Psoas muscle (tissue), 7 donors: ENCODE measurements at regions not wholly inside any gene's neighbourhood (a gene's known extent, or its start where the extent isn't known, plus 50 kb on each side); places are given as distances from the start of the nearest gene placed in this dataset.

Experiments
- ATAC-seq, 4 donors: fragments of 200-7000 bp; cut with Tn5 transposase; one replicate each; pipeline ENCODE4 v1.9.1; 2020; ENCODE audit warnings: moderate library complexity in 3 of 4, mild to moderate bottlenecking in 2 of 4
- DNase-seq, 2 donors: peaks; one replicate each; pipeline ENCODE4 v3.0.0-alpha.2; 2020
- H3K27ac ChIP-seq: fragments of 200-600 bp; one replicate; pipeline ENCODE4 v1.8.0; 2022
- H3K27me3 ChIP-seq, 3 donors: fragments of 200-600 bp in 1 of 3; one replicate each; pipeline versions ENCODE4 v1.6.1 to v1.8.0; 2013 to 2022; ENCODE audit warnings: low read length in 2 of 3, mild to moderate bottlenecking in 2 of 3, moderate library complexity in 1 of 3; ENCODE audit not compliant: insufficient read depth in 3 of 3
- H3K36me3 ChIP-seq, 2 donors: fragments of 200-600 bp in 1 of 2; one replicate each; pipeline versions ENCODE4 v1.6.1 to v1.8.0; 2013 to 2022; ENCODE audit warnings: low read depth in 1 of 2, mild to moderate bottlenecking in 1 of 2, moderate library complexity in 1 of 2; ENCODE audit not compliant: insufficient read depth in 1 of 2
- H3K4me1 ChIP-seq: fragments of 200-600 bp; one replicate; pipeline ENCODE4 v1.8.0; 2022
- H3K4me3 ChIP-seq: fragments of 200-600 bp; one replicate; pipeline ENCODE4 v1.8.0; 2022; ENCODE audit warnings: mild to moderate bottlenecking
- H3K9me3 ChIP-seq: fragments of 200-600 bp; one replicate; pipeline ENCODE4 v1.8.0; 2022
- WGBS, 3 donors: extraction: QIAGEN DNeasy Blood & Tissue Kit; methylation state at CpG; one replicate each; pipeline versions ENCODE4 v1.1.6 to v1.1.7; 2013; 5-methylcytosine and 5-hydroxymethylcytosine counted together
- intact Hi-C, 2 donors: fragments of 100-400 bp; cut with DNase I; formaldehyde crosslinking; loops; one replicate each; pipeline versions ENCODE4 v1.11.0 to v1.14.2; 2022
- TF ChIP-seq, protein P1 (sequence below): fragments of 200-600 bp; IDR thresholded peaks from one replicate; pipeline ENCODE4 v1.8.0; 2022; ENCODE audit warnings: antibody characterized with exemption
- donor health status: healthy with polysubstance abuse.
- donor health status: DM: no; HTN: no; CAD: no; lungs with moderate emphysema.
- donor health status: Bipolar disorder and iron deficiency.
- donor health status: healthy.
- donor health status: DM: yes; HTN: yes; CAD: no.
- donor health status: DM: no; HTN: no; CAD: no.
- donor health status: DM: yes; HTN: yes; CAD: no.

GRCh38 chr2:16060125-16060935 is 120.0 kb downstream of the MYCN start:
- TF ChIP-seq, protein P1, sequence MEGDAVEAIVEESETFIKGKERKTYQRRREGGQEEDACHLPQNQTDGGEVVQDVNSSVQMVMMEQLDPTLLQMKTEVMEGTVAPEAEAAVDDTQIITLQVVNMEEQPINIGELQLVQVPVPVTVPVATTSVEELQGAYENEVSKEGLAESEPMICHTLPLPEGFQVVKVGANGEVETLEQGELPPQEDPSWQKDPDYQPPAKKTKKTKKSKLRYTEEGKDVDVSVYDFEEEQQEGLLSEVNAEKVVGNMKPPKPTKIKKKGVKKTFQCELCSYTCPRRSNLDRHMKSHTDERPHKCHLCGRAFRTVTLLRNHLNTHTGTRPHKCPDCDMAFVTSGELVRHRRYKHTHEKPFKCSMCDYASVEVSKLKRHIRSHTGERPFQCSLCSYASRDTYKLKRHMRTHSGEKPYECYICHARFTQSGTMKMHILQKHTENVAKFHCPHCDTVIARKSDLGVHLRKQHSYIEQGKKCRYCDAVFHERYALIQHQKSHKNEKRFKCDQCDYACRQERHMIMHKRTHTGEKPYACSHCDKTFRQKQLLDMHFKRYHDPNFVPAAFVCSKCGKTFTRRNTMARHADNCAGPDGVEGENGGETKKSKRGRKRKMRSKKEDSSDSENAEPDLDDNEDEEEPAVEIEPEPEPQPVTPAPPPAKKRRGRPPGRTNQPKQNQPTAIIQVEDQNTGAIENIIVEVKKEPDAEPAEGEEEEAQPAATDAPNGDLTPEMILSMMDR, result no peak
- H3K27ac ChIP-seq, result no peak overlapping the region
- no peak for ATAC-seq
- no peak overlapping the region for H3K4me3 ChIP-seq
- no peak for DNase-seq
- no peaks in the 10 kb centered on the region for H3K36me3 ChIP-seq
- no peaks in the 10 kb centered on the region for H3K4me1 ChIP-seq
- intact Hi-C loops, result no loop called here
- H3K27me3 ChIP-seq, result peaks cover 0 to 2% (median 0%) of the 10 kb centered on the region in 3 donors
- H3K9me3 ChIP-seq, result no peaks in the 10 kb centered on the region
- WGBS, 3 donors, result 85 to 90% (median 90%) methylated on average over 3 of the region's 3 CpGs

GRCh38 chr2:16059393-16060016 is 119.2 kb downstream of the MYCN start:
- no peaks in the 10 kb centered on the region for H3K36me3 ChIP-seq
- H3K9me3 ChIP-seq, result no peaks in the 10 kb centered on the region
- 97 to 98% (median 98%) methylated on average over 4 of the region's 4 CpGs for WGBS, 3 donors
- ATAC-seq (no peak), DNase-seq (no peak)
- TF ChIP-seq, protein P1, result no peak
- no peak overlapping the region for H3K4me3 ChIP-seq
- intact Hi-C loops, result no loop called here
- no peak overlapping the region for H3K27ac ChIP-seq
- peaks cover 0 to 2% (median 0%) of the 10 kb centered on the region in 3 donors for H3K27me3 ChIP-seq
- no peaks in the 10 kb centered on the region for H3K4me1 ChIP-seq

DNA sequence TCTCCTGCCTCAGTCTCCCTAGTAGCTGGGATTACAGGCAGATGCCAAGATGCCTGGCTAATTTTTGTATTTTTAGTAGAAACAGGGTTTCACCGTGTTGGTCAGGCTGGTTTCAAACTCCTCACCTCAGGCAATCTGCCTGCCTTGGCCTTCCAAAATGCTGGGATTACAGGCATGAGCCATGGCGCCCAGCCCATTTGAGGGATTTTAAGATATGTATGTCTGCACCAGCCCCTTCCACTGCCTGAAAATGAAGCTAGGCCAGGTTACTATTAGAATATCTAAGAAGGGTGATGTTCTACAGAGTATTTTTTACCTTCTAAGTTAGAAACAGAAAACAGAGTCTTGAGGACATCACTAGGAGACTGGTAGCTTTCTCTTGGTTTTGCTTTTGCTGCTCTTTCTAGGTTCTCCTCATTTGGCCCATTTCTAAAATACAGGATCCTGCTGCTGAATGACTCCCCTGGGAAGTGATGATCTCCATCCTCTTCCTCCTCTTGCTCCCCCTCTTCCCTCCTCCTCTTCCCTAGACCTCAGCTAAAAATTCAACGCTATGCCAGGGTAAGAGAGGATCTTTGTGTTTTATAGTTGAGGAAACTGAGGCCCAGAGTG is 118.5 kb downstream of the MYCN start:
- DNase-seq (no peak), ATAC-seq (no peak)
- intact Hi-C loops, result no loop called here
- H3K27me3 ChIP-seq, result peaks cover 0 to 2% (median 0%) of the 10 kb centered on the region in 3 donors
- H3K36me3 ChIP-seq, result no peaks in the 10 kb centered on the region
- WGBS, 3 donors, result 92 to 93% (median 92%) methylated on average over 3 of the region's 3 CpGs
- no peak overlapping the region for H3K4me3 ChIP-seq
- no peaks in the 10 kb centered on the region for H3K9me3 ChIP-seq
- H3K4me1 ChIP-seq, result no peaks in the 10 kb centered on the region
- H3K27ac ChIP-seq, result no peak overlapping the region
- TF ChIP-seq, protein P1, result no peak

GRCh38 chr2:16058256-16058655 is 117.9 kb downstream of the MYCN start:
- intact Hi-C loops, result no loop called here
- DNase-seq (no peak), ATAC-seq (no peak)
- TF ChIP-seq, protein P1, result no peak
- 67 to 79% (median 76%) methylated on average over 6 of the region's 6 CpGs for WGBS, 3 donors
- no peaks in the 10 kb centered on the region for H3K9me3 ChIP-seq
- no peak overlapping the region for H3K4me3 ChIP-seq
- H3K27me3 ChIP-seq, result peaks cover 0 to 2% (median 0%) of the 10 kb centered on the region in 3 donors
- no peaks in the 10 kb centered on the region for H3K4me1 ChIP-seq
- no peaks in the 10 kb centered on the region for H3K36me3 ChIP-seq
- no peak overlapping the region for H3K27ac ChIP-seq
